ENCODE measurements at regions not wholly inside any gene's neighbourhood (a gene's known extent, or its start where the extent isn't known, plus 50 kb on each side); places are given as distances from the start of the nearest gene placed in this dataset.

DNA sequence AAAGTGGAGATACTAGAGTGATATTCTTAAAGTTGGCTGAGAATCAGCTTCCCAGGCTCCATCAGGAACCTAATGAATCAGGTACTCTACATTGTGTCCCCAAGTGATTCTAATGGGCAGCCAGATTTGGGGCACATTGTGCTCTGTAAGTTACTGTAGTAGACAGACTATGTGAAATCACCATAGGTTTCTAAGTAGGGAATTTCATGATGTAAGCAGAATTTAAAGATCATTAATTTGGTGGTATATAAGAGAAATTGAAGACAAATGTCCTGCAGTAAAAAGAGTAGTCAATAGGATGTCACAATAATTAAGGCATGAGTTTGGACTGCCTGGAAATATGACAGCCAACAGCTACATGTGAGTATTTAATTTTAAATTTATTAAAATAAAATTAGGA, 602.4 kb upstream of the ACVR2A start:
- no peak for DNase-seq

DNA sequence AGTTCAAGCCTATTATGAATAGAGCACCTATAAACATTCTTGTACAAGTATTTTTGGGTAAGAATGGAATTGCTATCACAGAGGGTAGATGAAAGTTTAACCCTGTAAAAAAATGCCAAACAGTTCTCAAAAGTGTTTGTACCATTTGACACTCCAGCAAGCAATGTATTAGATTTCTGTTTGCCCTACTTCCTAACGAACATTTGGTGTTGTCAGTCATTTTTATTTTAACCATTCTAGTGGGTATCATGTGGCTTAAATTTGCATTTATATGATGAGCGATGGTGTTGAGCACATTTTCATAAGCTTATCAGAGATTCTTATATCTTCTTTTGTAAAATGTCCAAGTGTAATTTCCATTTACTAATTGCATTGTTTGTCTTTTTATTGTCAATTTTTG, 608.2 kb upstream of the ACVR2A start:
- no peak for DNase-seq

DNA sequence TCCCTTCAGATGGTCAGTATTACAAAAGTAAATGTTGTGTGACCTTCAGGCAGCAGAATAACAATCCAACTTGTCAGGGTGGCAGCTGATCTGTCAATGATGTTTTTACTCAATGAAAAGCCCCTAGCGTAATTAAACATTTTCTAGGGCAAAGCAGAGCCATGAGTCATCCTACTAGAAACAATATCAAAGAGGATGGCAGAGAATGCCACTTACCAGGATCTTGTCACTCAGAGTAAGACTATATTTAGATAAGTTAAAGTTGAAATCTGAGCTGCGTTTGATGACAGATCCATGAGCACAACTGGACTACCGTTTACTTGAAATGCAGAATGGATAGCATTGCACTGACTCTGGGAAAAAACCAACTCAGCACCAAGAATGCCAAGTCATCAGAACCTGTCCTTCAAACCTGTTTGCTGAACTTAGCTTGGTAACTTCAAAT, 612.6 kb upstream of the ACVR2A start:
- no peak for DNase-seq

DNA sequence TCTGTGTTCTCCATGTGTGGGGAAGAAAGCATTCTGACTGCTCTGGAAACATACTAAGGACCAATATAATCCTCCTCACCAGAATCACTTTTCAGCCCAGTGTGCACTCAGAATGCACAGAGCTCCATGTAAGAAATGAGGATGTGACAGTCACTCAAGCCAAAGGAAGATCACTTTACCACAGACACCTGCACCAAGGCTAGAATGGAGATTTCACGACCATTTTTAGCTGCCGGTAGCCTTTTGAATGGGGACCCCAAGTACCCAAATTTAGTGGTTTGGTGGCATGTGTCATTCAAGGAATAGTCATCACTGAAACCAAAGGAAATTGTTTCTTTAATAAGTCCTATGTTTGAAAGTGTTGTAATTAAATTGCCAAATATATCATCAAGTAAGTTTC, 613.2 kb upstream of the ACVR2A start:
- DNase-seq = no peak

DNA sequence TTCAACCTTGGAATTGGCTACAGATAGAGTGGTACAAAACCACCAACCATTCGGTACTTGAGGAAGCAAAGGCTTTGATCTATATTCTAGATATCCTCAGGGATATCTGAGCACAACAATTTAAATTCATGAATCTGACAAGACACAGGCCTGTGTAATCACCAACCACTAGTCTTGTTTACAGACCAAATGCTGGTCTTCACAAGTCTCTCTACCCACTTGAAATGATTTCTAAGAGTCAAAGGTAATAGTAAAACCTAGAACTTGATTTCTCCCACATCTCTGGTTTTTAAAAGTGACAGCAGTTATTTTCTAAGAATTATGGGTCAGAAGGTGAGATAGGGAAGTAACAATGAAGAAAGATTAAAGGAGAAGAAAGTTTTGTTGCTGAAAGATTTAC, 613.7 kb upstream of the ACVR2A start:
- no peak for DNase-seq

DNA sequence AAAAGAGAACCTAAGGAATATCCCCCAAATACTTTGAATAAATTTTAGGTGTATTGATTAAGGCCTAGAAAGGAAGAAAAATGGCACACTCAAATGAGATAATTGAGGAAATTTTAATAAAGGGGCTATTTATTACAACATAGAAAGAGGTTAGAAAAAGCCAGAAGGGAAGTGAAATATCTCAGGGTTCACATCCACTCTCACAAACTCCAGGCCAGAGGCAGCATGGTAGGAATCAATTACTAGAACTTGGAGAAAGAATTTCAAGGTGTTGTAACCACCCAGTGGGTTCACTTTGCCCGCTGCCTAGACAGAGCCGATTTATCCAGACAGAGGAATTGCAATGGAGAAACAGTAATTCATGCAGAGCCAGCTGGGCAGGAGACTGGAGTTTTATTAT, 617.5 kb upstream of the ACVR2A start:
- no peak for DNase-seq

DNA sequence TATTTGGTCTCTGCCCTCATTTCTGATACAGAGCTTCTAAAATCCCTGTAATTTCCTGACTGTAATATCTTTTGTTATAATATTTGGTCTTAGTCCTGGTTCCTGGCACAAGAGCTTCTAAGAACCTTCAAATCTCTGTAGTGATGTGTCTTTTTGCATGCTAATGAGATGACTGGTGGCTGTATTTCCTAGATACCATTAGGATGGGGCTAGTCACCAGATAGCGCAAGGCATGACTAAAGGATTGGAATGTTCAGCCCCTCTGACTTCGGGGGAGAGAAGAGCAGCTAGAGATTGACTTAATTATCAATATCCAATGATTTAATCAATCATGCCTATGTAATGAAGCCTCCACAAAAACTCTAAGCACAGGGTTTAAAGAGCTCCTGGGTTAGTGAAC, 620.8 kb upstream of the ACVR2A start:
- DNase-seq = no peak

DNA sequence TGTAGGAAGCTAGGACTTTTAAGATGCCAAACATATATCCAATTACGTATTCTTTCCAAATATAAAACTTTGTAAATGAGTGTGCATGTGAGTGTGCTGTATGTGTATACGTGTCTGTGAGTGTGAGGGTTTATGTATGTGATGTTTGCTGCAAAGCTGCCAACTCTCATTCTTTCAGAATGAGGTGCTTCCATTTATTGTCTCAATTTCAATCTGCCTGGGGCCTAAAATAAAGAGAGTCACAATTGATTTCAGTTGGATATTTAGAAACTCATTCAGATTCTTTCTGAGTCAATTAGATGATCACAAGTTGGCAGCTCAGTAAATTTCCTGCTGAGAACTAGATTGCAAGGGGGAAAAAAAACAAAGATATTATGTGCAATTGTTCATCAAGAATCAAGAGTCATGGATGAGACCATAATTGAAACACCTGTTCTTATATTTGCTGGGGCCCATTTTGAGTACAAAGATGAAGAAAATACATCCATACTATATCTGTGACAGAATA, 621.2 kb upstream of the ACVR2A start:
- no peak for DNase-seq

DNA sequence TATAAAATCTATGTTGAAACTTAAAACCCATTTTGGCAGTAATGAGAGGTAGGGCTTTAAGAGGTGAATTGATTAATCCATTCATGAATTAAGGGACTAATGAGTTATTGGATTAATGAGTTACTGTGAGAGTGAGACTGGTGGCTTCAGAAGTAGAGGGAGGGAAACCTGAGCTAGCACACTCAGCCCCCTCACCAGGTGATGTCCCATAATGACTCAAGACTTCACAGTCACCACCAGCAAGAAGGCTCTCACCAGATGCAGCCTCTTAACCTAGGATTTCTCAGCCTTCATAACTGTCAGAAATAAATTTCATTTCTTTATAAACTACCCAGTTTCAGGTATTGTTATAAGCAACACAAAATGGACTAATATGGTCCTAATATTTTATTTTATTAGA, 621.7 kb upstream of the ACVR2A start:
- DNase-seq = no peak

DNA sequence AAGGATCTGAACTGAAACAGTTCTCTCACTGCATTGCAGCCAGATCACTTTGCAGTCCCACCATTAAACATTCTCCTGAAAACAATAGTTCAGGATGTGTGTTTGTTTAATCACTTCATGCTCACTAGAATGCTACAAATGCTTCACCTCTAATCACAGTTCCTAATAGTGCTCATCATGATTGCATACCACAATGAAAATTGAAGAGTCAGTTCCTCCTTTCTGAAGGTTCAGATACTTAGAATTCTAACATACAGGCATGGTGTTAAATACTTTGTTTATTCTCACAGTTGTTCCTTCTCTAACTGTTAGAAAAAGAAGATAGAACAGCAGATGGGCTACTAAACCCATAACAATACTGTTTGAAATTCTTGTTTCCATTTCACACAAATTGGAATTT, 622.3 kb upstream of the ACVR2A start:
- DNase-seq = no peak

DNA sequence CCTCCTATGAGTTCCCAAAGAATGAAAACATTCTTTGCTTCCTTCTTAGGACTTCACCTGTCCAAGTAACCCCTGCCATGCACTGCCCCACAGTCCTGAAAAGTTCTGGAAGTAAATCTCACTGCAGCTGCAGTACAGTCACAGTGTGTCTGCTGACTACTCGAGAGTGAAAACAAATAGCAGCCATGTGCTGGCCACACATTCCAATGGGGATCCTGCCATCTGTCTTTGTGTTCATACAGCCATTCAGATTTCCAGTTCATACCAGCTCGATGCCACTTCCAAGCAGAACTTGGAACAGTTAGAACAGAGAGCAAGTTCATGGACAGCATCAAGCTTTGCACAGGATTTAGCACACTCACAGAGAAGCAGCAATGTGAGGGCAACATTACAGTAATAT, 629.9 kb upstream of the ACVR2A start:
- DNase-seq = no peak

DNA sequence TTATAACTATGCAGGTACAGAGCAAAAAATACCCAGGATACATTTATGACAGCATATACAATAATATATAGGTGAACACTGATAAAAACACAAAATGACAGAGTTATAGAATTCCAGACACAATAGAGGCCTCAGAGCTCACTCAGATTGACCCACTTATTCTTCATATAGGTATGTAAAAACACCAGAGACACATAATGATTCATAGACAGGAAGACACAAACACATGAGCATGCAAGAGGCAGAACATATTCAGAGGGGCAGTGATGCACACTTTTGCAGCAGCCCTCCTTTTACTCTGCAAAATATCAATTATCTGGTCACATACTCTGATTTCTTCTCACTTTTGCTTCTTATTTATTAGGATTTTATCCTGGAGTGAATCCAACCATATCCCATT, 633.3 kb upstream of the ACVR2A start:
- no peak for DNase-seq

DNA sequence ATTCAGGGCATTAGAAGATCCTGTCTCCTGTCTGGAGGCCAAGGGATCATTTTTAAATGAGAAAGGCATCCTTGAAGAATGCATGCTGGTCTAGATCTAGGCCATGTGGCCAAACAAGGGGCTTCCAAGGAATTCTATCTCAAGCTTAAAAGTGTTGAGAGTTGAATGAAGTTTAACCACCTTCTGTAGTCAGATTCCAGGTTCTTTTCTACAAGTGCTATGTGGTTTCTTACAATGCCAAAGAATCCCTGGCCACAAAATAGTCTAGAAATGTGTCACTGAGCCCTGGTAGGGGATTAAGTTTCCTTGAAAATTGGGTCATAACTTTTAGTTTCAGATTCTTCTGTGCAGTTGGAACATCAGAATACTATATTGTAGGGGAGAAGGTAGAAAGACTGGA, 640.7 kb upstream of the ACVR2A start:
- no peak for DNase-seq

DNA sequence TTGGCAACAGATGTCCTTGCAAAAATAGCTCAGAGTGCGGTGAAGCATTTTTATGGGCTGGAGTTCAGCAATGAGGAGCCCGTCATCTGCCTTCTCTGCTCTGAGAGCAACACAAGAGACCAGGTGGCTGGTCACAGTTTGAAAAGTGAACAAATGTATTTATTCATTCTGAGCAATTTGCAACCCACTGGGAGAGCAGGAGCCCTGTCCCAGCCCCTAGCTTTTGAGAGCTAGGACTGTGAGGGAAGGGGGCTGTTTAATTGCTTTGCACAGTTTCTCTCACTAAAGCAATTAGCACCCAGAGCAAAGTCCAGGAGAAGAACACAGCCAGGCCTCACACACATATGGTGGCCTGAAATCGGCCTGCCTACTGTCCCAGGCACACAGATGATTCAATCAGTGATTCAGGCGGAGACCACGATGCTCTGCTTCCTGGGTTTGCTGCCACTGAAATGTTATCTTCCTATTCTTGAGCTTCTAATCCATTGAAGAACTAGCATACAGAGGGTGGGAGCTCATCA, 646.1 kb upstream of the ACVR2A start:
- no peak for DNase-seq

DNA sequence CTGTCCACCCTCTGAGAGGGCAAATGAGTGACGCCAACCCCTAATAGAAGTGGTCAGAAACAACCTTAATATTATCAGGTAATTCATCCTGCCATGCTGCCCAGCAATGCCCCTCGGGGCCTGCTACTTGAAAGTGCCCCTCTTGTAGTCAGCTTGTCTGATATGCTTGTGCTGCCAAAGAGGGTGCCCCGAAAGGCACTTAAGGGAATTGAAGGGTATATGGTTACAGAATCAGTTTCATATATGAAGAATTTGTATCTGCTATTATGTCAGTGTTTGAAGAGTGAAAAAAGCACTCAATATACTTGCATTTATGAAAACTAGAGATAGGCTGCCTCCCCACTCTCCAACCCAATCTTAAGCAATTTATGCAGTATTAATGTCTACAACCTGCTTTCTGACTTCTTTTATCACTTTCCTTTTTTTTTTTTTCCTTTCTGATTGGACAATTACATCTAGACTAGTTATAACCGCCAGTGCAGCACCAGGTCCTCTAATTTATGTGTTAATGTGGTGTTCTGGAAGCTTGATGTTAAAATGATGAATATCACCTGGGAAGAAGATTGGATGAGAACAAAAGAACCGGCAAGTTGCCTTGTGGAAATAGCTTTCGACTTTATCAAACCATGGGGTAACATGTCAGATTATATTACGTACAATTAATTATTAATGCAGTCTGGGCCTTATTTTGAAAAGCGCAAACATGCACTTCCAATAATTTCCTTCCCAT, 646.9 kb upstream of the ACVR2A start:
- DNase-seq = no peak

DNA sequence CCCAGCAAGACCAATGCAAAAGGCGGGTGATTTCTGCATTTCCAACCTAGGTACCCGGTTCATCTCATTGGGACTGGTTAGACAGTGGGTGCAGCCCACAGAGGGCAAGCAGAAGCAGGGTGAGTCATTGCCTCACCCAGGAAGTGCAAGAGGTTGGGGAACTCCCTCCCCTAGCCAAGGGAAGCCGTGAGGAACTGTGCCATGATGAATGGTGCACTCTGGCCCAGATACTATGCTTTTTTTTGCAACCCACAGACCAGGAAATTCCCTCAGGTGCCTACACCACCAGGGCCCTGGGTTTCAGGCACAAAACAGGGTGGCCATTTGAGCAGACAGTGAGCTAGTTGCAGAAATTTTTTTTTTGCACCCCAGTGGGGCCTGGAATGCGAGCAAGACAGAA, 662.6 kb upstream of the ACVR2A start:
- DNase-seq = no peak

DNA sequence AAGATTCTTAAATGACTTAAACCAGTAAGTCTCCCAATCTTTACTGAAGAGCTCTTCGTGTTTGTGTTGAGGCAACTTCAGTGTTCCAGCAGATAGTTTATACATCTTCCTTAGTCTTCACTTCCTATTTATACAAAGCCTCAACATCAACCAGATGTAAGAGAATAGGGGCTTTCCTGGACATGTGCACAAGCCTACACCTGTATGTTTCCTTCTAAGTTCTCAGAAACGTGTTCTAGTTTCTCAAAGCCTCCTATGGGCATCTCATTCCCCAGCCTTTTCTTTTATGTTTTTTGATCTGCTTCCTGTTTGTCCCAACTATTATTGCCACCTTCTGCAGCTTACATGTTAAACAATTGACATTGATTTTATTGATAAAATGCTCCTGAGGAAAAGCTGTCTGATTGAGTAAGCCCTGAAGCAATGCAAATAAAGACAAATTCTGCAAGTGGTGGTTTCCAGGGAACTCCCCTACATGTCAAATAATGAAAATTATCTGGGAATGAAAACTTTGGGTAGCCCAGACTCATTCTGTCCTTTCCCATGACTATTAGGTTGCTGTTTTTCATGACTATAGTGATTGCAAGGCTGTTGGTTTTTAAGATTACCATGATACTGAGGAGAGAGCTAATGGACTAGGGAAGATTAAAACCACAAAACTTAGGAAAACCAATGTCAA, 663.3 kb upstream of the ACVR2A start:
- no peak for DNase-seq

DNA sequence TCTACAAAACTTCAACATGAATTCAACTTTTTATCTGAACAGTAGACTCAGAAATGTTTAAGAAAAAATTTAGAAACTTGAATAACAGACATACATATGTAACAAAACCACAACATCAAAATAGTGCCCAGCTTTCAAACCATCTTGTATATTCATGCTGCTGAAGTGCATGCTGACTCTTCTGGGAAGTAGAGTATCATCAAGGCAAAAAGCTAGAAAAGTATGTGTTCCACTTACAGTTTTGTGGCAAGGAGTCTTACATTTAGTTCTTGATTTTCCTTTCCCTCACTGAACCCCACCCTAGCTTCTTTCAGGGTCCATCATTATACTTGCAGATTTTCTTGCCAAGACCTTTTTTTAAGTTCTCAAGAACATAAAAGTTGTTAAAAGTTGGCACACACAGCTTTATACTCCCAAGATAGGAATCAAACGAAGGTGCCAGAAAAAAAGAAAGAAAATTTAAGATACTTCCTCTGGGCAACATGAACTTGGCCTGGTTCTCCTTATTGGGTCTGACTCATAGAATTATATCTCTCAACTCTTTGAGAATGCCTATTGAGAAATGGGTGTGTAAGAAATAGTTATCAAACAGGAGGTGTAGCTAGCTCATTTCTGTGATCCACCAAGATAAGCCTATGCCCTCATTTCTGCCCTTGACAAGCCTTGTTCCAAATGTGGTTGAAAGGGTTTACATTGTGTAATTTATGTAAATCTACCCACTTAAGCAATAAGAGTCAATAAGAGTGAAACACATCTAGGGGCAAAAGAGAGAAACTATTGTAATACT, 667.6 kb upstream of the ACVR2A start:
- DNase-seq = no peak

DNA sequence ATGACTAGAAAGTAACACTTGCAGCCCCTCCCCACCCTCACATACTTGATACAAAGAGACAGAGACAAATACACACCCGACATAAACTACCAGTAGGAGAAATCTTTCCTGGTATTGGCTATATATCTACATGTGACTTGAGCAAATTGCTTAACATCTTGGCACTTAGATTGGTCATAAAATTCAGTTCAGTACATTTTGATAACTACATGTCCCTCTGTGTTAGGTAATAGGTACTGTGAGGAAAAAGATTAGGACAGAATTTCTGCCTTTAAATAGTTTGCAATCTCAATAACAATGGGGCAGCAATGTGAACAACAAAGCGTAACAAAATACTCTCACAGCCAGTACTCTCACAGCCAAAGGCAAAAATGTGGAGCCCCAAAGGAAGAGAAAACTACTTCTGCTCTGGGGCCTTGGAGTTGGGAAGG, 670.0 kb upstream of the ACVR2A start:
- no peak for DNase-seq

DNA sequence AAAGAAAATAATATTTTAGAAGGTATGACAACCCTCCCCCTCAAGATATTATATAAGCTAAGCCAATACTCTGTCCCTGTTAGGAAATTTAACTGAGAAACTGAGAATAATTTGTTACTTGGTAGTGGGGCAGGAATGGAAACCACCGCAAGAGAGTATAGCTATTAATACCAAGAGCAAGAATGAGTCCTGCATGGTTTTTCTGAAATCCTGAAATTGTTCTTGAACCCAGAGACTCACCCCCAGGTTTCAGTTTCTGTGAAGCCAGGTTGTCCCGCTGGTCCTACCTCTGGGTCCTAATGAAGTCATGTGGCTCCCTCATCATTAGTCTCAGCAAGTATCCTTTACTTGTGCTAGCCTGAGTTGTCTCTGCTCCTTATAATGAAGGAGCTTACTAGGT, 671.0 kb upstream of the ACVR2A start:
- no peak for DNase-seq

DNA sequence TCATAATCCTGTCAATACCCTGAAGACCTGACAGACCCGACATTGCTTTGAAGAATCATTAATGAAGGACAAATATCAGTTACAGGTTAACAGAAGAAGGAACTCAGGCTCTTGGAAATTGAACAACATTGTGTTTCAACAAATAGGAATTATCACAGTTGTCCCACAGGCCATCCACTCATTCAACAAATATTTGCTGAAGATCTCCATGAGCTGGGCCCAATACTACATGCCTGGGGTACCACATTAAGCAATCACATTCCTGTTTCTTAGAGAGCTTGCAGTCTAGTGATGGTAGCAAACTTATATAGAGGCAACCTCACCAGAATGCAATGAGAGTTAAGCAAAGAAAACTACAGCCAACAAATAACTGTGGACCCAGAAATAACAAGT, 671.6 kb upstream of the ACVR2A start:
- no peak for DNase-seq

DNA sequence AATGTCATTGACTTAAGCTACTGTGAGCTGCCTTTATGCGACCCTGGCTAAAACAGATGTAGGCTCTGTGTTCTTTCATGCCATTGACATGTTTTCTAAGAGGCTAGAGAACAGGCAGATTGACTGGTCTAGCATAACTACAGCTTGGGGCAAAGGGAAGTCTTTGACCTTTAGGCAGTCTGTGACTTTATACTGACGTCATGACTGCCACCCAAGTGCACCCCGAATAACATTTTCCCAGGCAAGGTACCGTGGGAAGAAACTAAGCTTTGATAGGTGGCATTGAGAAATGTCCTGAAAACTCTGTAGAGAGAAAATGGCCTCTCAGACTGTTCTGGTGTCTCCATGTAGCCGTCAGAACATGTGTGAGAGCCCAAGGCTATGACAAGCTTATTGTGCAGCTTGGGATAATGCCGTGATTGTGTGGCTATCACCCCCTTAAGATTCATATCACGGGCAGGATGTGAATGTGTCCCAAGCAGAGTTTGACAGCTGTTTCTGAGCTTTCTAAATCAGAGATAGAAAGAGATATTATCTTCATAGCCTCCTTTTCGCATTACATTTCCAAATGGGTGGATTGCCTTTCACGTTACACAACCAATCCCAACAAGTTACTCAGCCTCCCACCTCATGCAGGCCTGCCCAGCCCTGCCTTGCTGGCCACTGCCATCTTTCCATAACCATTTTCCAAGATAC, 672.2 kb upstream of the ACVR2A start:
- DNase-seq = no peak

DNA sequence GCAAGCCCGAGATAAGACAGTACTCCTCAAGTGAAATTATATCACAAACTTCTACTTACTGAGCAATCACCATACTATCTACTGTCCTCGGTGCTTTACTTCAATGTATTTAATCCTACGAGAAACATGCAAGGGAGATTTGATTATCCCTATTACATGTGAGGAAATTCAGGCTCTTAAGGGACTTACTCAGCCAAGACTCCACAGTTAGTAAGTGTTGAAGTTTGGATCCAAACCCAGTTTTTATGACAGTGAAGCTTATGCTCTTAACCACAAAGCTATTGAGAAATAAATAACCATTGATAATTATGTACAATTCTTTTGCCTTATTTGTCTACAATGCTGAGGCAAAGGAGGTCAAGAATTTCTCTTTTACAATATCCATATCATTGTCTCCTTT, 672.9 kb upstream of the ACVR2A start:
- DNase-seq = no peak

Data from islet precursor cell (in vitro differentiated cells).